ENCODE measurements at regions not wholly inside any gene's neighbourhood (a gene's known extent, or its start where the extent isn't known, plus 50 kb on each side); places are given as distances from the start of the nearest gene placed in this dataset.

DNA sequence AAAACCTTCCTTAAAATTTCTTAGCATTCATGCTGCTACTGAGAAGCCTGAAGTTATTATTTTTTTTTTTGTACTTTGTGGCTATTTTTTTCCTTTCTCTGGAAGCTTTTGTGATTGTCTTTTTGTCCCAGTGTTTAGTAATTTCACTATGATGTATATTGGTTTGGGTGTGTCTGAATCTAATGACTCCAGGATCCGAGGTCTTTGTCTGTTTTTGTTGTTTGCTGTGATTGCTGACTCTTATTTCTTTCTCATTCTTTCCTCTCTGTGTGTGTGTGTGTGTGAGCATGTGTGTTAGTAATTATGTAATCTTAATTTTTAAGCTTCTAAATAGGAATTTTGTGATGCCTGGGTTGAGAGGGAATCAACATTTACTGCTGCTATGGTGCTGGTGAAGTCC, 152.0 kb downstream of the RAP2B start:
- DNase-seq (ENCODE audit: low spot score), result no peak

DNA sequence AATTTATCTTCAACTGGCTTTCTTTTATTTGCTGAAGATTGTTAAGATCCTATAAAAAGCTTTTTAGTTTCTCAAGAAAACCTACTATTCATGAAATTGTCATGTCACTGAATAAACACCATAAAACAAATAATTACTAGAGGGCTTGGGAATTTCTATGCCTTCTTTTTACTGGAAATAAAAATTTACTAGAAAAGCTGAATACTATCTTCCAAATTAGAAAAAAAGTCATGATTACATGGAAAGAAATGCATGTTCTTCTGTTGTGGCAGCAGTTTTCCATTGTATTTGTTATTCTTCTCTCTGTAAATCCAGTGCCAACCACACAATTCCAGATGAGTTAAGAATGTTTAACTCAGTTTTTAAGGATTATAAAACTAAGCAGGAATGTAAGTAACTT, 153.8 kb downstream of the RAP2B start:
- DNase-seq (ENCODE audit: low spot score), result no peak

DNA sequence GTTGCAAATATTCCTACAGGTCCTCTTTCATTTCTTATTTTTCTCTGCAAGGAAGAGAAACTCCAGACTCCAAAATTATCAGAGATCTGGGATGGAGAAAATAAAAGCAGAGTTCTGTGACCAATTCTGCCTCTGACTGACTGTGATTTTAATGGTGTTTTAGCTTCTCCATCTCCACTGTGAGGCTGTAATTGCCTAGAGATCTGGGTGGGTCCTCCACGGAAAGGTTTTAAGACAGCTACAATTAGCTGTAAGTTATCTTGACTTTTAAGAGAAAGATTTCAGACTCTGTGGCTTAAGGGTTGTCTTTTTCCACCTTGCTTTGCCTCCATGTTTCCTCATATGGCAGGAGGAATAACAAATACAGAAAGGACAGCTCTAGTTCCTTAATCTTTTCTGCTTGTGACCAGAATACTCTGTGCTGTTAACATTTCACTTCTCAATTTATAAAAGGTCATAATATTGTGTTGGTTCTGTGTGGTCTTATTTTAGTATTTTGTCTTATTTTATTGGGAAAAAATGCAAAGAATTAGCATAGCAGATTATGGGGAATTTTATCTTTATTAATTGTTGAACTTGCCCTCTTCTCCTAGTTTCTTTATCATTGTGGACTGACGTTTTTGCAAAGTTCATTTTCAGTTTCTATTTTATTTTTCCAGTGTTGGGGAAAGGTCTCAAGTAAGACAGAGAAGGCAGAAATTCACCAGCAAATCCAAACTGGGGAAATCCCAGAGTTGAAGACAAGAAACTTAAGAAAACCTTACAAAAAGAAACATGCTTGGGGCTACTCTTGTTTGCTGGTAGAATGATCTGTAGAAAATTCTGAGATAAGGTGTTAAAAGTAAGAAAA, 157.9 kb downstream of the RAP2B start:
- no peak for DNase-seq (ENCODE audit: low spot score)

DNA sequence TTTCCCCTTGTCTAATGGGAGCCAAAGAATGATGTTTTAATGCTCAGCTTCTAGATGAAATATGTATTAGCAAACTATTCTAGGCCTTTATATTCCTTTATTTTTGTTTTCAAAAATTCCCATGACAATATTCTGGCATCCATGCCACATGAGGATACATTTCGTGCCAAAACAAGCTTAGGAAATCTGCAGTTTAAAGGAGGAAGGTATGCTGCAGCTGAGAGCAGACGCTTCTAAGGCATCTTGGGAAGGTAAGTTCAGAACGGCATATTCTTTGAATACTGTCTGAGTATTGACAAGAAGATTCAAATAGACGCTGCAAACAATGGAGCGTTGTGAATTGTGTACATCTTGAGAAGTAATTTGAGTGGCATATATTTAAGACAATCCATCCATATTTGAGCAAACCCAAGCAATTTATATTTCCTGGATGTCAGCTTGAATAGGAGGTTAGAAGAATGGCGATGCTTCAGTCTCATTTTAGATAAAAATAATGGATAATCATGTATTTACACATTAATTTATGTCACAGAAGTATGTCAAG, 158.6 kb downstream of the RAP2B start:
- no peak for DNase-seq (ENCODE audit: low spot score)

DNA sequence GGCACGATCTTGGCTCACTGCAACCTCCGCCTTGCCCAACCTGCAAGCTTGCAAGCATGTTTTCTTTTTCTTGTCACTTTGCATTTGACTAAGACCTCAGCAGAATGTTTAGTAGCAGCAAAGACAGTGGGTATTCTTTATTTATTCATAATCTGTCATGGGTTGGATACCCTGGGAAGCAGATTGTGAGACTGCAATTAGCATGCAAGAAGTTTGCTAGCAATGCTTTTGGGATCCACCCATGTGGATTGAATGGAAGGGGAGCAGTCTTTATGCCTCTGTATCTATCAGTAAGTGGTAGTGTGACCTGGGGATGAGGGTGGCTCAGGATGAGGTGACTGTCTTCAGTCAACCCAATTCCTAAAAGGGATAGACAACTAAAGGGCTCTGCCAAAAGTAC, 166.7 kb downstream of the RAP2B start:
- no peak for DNase-seq (ENCODE audit: low spot score)

DNA sequence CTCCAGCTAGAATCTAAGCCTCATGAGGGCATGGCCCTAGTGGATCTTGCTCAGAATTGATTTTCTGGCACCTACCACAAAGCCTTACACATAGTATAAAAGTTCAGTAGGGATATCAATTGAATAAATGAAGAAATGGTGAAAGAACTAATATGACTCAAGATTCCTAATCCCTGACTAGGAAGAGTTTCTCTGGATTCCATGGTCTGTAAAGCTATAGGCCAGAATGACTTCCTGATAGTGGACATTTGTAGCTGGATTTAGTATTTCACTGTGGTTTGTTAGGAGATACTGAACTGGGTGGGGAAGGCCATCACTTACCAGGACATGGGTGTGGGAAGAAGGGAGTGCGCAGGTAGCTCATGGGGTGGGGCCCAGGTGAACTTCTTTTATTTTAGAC, 168.9 kb downstream of the RAP2B start:
- DNase-seq (ENCODE audit: low spot score), result no peak

DNA sequence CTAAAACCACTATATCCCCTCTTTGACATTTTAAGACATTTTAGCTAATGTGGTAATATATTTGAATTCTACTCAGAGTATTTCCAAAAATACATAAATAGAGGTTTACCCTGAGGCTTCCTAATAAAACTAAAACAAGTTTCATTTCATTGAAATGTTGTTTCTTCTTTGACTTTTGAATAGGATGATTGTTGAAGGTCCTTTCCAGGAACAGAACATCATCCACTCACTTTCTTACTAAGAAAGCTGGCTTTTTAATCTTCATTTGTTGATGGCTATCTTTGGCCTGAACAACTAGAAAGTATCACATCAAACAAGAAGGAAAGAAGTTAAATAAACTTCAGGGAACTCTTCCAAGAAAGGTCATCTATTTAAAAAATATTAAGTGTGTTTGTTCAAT, 169.7 kb downstream of the RAP2B start:
- no peak for DNase-seq (ENCODE audit: low spot score)

DNA sequence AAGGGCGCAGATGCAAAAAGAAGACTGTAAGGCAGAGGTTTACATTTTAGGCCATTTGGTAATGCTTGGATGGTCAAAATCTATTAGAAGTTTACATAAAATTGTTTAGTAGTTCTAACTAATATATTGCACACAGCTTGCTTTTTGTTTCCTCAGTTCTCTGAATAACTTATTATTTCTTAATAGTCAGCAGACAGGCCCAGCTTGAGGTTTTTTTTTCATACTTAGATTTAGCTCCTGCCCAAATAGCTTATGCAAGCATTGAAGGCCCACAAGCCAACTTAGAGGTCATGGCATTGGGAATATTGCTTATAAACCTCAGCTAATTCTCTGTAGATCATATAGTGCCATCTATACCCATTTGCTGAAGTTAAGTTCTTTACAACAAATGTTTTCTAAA, 172.5 kb downstream of the RAP2B start:
- no peak for DNase-seq (ENCODE audit: low spot score)

DNA sequence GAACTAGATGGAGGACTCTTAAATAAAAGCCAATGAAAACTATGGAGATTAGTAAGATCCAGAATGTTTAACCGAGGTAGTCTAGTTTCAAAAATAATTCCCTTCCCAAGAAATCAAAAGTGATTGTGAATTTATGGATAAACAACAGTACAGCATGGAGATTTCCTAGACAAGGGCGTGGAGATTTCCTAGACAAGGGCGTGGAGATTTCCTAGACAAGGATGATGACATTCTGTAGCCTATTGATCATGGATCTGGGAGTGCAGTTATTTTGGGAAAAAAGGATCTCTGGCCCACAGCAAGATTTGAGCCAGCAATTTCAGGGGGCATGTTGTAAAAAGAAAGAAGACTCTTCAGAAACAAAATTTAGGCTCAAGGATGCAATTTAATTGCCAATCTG, 175.3 kb downstream of the RAP2B start:
- DNase-seq (ENCODE audit: low spot score), result no peak

DNA sequence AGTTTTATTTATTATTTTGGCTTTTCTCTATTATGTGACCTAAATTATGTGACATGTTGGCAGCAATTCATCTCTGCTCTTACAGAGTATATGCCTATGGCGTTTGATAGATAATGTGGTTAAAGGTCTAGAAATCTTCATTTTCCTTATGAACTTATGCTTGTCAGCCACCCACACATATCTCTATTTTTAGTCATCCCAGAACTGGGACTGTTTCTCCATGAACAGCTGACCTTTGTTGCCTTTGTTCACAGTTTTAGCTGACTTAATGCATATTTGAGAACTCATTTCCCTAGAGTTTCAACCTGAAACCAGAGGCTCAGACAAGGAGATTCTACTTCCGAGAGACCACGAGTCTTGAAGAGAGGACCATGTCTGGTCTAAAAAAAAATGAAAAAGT, 176.5 kb downstream of the RAP2B start:
- DNase-seq (ENCODE audit: low spot score), result no peak

DNA sequence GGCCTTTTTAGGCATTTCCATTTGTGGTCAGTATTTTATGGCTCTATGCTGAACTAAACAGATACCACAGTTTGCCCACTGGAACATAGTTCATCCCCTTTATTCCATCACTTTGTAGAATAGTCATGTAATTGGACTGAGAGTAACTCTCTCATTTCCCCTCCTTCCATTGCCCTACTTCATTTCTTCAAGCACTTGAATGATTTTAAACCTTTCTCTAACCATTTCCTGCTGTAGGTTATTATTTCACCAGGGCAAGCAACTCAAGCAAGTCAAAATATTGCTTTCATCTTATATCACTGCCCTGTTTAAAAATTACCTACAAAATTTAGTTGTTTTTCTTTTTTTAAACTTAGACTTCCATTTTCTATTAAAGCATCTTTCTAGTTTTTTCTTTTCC, 177.0 kb downstream of the RAP2B start:
- no peak for DNase-seq (ENCODE audit: low spot score)

DNA sequence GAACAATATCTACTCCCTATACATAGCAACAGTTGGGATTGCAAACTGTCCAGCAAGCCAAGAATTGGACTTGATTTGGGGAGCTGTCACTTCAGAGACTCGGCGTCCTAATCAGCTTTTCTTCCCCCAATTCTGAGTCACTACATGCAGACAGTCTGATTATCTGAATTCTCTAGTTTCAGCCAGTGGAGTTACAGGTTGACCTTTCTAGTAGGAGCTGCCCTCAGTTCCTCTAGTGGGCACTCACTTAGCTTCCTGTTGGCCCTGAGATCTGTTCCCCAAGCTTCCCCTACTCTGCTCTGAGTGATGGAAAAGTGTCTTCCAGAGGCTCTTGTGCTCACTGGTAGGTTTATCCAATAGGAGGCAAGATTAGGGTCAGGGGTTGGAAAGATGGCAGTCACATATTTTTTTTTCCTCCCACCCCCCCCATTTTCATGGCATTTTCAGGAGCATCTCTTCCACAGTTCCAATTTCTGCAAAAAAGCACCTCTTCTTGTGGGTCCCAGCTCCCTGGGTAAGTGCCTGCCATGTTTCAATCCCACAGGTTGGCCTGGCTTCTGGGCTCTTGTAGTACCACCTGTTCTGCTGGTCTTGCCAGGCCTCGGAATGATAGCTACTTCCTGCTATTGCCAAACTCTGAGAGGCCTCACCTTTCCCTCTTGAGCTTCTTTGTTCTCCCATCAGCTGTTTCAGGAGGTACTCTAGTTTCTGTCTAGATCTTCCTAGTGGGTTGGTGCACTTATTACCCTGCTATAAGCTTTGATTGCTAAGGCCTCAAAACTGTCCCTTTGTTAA, 182.2 kb downstream of the RAP2B start:
- no peak for DNase-seq (ENCODE audit: low spot score)

DNA sequence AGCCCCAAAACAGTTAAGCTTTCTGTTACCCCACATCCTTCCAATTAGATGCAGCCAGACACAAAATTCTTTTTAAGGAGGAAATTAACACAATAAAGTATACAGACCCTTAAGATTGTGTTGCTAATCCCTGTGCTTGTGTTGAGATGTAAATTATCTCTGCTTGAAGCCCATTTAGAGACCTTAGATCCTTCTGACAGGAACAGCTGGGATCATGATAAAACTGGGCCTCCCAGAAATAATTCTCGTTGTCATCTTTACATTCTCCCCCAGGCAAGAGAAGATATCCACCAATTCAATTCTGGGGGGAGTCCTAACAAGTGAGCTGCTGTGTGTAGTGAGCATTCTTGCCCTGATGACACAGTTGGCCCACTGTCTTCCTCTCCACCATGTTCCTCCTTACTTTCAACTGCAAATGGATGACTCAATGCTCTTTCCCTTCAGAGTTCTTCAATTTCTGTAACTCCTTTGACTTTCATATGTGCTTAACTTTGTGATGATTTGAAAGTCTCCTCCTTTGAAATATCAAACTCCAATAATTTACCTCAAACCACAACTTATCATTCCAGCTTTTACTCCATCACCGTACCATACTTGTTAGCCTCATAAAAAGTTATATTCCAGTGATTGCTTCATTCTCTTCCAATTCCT, 186.6 kb downstream of the RAP2B start:
- no peak for DNase-seq (ENCODE audit: low spot score)

DNA sequence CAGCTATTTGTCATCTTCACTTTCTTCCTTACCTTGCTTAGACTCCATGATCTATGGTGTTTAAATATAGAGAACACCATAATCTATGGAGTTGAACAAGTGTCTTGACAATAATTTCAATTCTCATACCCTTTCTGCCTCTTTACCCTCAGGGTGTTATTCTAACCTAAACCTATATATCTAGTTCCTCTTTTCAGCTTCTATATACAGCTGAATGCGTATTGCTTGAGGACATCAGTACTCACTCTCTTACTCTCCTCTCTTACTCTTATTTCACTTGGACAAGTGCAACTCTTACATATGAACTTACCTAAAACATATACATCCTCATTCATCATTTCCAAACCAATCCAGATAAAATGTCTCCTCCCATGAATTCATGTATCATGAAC, 187.1 kb downstream of the RAP2B start:
- DNase-seq (ENCODE audit: low spot score), result no peak

DNA sequence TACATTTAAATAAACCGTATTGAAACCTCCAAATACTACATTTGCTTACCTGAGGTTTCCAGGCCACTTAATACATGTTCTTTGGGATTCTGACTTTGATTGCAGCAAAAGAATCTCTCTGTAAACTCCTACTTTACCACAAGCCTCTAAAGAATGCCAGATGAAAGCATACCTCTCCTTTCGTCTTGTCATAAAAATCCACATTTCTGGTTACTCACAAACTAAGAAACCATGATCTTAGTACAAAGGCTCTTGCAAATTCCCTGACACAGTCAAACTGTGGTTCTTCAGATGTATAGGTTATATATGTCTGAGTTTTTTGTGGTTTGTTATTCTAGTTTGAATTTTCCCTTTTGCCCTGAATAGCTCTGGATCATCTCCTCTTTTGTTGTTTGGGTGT, 188.4 kb downstream of the RAP2B start:
- DNase-seq (ENCODE audit: low spot score), result no peak

DNA sequence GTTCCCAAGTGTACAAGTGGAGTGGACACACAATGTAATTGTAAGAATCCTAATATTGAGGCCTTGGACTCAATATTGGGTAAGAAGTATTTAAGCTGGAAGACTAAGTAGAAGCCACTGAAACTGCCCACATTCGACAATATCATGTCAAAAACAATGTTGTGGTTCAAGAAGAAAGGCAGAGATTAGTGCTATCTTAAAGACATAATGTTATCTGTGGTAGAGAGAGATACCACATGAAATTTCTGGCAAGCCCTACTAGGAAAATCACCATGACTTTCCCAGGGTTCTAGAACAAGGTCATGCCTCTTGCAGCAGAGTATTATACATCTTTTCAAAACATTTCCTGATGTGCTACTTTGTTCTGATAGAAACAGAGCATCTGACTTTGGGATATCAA, 192.6 kb downstream of the RAP2B start:
- DNase-seq (ENCODE audit: low spot score), result no peak

DNA sequence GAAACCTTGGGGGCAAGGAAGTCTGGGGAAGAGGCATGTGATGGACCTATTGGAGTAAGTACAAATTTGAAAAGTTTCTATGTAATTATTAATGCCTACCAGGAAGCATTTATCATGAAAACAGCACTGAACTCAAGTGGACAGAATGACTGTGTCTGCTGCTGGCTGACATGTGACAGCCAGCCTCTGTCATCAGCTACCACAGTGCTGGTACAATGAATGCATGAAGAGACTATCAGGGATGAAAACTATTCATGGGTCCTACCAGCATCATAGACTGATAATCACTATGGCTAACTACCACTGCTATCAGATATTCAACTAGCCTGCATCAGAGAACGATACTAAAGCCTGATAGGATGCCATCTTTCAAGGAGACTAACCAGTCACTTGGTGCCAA, 193.5 kb downstream of the RAP2B start:
- no peak for DNase-seq (ENCODE audit: low spot score)

DNA sequence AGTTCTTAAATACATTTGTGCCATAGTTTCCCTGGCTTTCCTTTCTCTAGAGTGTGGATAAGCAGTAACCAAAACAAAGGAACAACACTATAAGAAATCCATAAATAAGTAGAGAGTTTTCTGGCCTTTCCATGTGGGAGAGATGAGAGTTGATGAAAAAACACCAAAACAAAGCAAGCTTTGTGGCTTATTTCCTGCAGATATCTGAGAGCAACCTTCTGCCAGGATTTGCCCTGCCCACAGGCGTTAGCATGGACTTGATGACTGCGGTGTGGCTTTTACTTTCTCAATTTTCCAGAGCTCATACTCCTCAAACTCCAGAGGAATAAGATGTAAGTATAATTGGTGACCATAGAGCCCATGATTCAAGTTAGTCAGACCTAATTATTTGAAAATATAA, 194.9 kb downstream of the RAP2B start:
- DNase-seq (ENCODE audit: low spot score), result no peak

DNA sequence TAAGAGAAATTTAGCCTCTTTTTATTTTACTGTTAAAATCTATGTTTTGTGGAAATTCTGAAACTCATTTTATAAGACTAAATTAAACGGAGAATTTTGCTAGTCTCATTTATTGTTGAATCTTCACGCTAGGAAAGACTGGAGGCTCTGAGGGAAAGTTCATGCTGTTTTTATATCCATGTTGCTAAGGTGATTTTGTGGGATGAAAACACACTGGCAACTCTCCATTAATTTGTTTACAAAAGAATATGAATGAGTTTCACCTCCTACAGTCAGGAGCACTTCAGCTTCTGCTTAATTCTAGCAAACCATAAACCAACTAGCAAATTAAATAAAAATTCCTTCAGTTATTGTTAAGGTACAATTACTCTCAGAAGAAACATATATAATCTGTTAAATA, 195.4 kb downstream of the RAP2B start:
- no peak for DNase-seq (ENCODE audit: low spot score)

DNA sequence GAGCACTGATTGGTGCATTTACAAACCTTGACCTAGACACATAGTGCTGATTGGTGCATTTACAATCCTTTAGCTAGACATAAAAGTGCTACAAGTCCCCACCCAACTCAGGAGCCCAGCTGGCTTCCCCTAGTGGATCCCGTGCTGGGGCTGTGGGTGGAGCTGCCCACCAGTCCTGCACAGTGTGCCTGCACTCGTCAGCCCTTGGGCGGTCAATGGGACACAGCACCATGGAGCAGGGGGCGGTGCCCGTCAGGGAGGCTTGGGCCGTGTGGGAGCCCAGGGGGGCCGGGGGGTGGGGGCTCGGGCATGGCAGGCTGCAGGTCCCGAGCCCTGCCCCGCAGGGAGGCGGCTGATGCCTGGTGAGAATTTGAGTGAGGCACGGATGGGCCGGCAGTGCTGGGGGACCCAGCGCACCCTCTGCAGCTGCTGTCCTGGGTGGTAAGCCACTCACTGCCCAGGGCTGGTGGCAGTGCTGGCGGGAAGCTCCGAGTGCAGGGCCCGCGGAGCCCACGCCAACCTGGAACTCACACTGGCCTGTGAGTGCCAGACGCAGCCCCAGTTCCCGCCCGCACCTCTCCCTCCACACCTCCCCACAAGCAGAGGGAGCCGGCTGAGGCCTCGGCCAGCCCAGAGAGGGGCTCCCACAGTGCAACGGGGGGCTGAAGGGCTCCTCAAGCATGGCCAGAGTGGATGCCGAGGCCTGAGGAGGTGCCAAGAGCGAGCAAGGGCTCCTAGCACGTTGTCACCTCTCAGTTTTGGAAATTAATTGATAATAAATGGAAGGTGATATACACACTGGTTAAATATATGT, 207.7 kb downstream of the RAP2B start:
- no peak for DNase-seq (ENCODE audit: low spot score)

DNA sequence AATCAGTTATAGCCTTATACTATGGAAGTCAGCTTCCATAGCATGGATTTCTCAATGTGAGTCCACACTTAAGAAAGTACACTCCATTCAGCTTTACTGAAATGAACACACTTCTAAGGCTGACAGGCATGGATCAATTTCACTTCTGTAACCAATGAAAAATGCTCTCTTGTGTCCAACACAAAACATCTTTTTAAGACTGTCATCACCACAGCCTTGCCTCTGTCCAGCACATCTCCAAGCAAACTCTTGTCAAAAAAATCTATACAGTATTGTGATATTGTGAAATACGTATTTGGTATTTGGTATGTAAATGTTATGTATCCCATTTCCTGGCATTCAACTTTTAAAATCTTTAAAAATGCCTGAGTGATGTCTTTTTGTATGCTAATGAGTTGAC, 208.7 kb downstream of the RAP2B start:
- DNase-seq (ENCODE audit: low spot score), result no peak

DNA sequence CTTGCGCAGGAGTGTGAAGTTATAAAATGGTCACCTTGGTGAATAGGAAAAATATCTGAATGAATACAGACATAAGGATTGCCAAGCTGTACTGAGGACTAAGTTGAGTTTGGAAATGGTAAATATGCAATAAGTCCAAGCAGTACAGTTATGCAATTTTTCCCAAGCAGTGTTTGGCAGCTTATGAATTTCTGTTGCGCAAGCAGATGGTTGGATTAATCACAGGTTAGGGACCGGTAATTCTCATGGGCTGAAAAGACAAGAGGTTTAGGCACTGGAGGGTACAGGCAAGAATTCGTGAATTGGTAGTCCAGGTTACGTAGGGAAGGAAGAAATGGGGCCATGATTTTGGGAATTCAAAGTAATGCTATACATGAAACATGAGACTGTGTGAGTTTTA, 210.3 kb downstream of the RAP2B start:
- DNase-seq (ENCODE audit: low spot score), result no peak
